Suprapubic skin (tissue), 4 donors: ENCODE measurements at regions not wholly inside any gene's neighbourhood (a gene's known extent, or its start where the extent isn't known, plus 50 kb on each side); places are given as distances from the start of the nearest gene placed in this dataset.

Experiments
- CTCF ChIP-seq, 2 donors: fragments of 200-600 bp in 1 of 2; fragments of 450-650 bp in 1 of 2; sonication (generic) in 1 of 2; IDR thresholded peaks; one replicate each; pipeline ENCODE4 v1.5.1; 2016 to 2019; ENCODE audit warnings: antibody characterized with exemption in 2 of 2, mild to moderate bottlenecking in 1 of 2, moderate library complexity in 1 of 2
- EP300 ChIP-seq: sonication (generic); formaldehyde crosslinking; IDR thresholded peaks from one replicate; pipeline ENCODE4 v1.6.1; 2017; ENCODE audit warnings: antibody characterized with exemption
- POLR2A ChIP-seq, 2 donors: fragments of 450-650 bp; IDR thresholded peaks; one replicate each; pipeline ENCODE4 v1.6.1; 2017; ENCODE audit warnings: antibody characterized with exemption in 2 of 2, mild to moderate bottlenecking in 2 of 2, moderate library complexity in 2 of 2
- POLR2AphosphoS5 ChIP-seq, 3 donors: sonication (generic); formaldehyde crosslinking; IDR thresholded peaks; one replicate each; pipeline ENCODE4 v1.6.1; 2017; ENCODE audit warnings: antibody characterized with exemption in 3 of 3

- TF ChIP-seq CTCF (IDR thresholded peaks at IDR 0.05) (peak in 1 of 2 donors; percentile 43), POLR2AphosphoS5 (IDR thresholded peaks at IDR 0.05) (no peak), POLR2A (IDR thresholded peaks at IDR 0.05) (no peak), EP300 (no peak)
Measured at GRCh38 chr3:35908366-35909232, 269.3 kb downstream of the ARPP21 start.
